A673 (cell line): ENCODE measurements at regions not wholly inside any gene's neighbourhood (a gene's known extent, or its start where the extent isn't known, plus 50 kb on each side); places are given as distances from the start of the nearest gene placed in this dataset.

ENCODE experiments used
- BruUV-seq: library from RNA; stranded (reverse); fragments of 400-500 nt; replicated peaks from 2 replicates; lab custom pipeline; 2021; lab: Mats Ljungman, UMichigan
- CTCF ChIA-PET: fragments of 300-600 bp; sonication (Branson Sonifier 250); formaldehyde crosslinking; loops from one replicate; lab custom pipeline; 2022; ENCODE audit warnings: antibody characterized with exemption; lab: Charles Lee
- POLR2A ChIA-PET: fragments of 300-600 bp; sonication (Branson Sonifier 250); formaldehyde crosslinking; loops from one replicate; lab custom pipeline; 2022; ENCODE audit warnings: antibody characterized with exemption; ENCODE audit not compliant: low non-redundant PET; lab: Charles Lee
- DNase-seq: peaks from one replicate; pipeline ENCODE4 v3.0.0-alpha.2; 2015; ENCODE audit warnings: low spot score
- H3K27ac ChIP-seq: fragments of 200-600 bp; sonication (generic); 2 replicates; pipeline ENCODE4 v1.5.1; 2016; ENCODE audit warnings: mixed run types, low read depth, mild to moderate bottlenecking, mixed read lengths, antibody characterized with exemption, low read length; ENCODE audit not compliant: poor library complexity, severe bottlenecking
- H3K27me3 ChIP-seq: fragments of 200-600 bp; sonication (generic); replicated peaks from 2 replicates; pipeline ENCODE4 v1.6.1; 2017; ENCODE audit warnings: mixed run types, low read depth, mild to moderate bottlenecking, mixed read lengths, antibody characterized with exemption, low read length; ENCODE audit not compliant: insufficient read depth, poor library complexity
- H3K36me3 ChIP-seq: fragments of 200-600 bp; sonication (generic); 2 replicates; pipeline ENCODE4 v1.6.1; 2016; ENCODE audit warnings: mixed run types, mild to moderate bottlenecking, mixed read lengths, antibody characterized with exemption, low read length; ENCODE audit not compliant: insufficient read depth, poor library complexity, severe bottlenecking
- H3K4me1 ChIP-seq: fragments of 200-600 bp; sonication (generic); 2 replicates; pipeline ENCODE4 v1.6.1; 2017; ENCODE audit warnings: mixed run types, mild to moderate bottlenecking, mixed read lengths, antibody characterized with exemption, low read length; ENCODE audit not compliant: insufficient read depth, poor library complexity, severe bottlenecking
- H3K4me3 ChIP-seq: fragments of 200-600 bp; sonication (generic); 2 replicates; pipeline ENCODE4 v1.5.1; 2016; ENCODE audit warnings: low read depth, mixed run types, mild to moderate bottlenecking, mixed read lengths, low read length; ENCODE audit not compliant: poor library complexity, severe bottlenecking
- H3K9me3 ChIP-seq: fragments of 200-600 bp; sonication (generic); 2 replicates; pipeline ENCODE4 v1.6.1; 2016; ENCODE audit warnings: mixed run types, low read depth, mild to moderate bottlenecking, mixed read lengths, antibody characterized with exemption, low read length; ENCODE audit not compliant: poor library complexity, severe bottlenecking
- EZH2 ChIP-seq: fragments of 200-600 bp; sonication (generic); IDR thresholded peaks from 2 replicates; pipeline ENCODE4 v1.6.1; 2017; ENCODE audit warnings: borderline replicate concordance, low read depth, mild to moderate bottlenecking, mixed read lengths, antibody characterized with exemption, low read length; ENCODE audit not compliant: poor library complexity, severe bottlenecking
- intact Hi-C: fragments of 100-400 bp; cut with micrococcal nuclease; formaldehyde crosslinking; loops from one replicate; pipeline ENCODE4 v1.10.0; 2022; ENCODE audit not compliant: unreplicated experiment
- TF ChIP-seq, protein P1 (sequence below): fragments of 300-800, 200-600 bp; sonication (generic); conservative IDR thresholded peaks from 2 replicates; pipeline ENCODE4 v1.5.1; 2017; ENCODE audit warnings: low read depth, mild to moderate bottlenecking, antibody characterized with exemption, low read length, moderate library complexity, mixed read lengths

DNA sequence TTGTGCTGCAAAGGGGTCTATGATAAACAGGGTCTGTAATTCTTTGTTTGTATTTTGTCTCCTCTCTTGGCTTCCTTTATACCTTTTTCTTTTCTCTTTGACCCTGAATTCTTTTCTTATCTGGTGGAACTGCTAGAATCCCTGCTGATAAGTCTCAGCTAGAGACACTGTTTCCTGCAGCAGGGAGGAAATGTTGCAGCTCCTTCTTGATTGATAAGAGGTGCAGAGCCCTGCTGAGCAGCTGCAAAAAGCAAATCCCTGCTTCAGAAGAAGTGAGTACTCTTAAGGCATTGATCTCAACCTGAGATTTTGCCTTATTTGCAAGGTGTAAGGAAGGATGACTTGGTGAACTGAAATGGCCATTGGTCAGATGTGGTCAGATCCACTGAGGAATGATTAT, 167.8 kb downstream of the NUP35 start:
- ChIA-PET POLR2A (no interaction called here), CTCF (no interaction called here)
- no peak for DNase-seq
- H3K4me3 ChIP-seq = no peak overlapping the region
- no peak overlapping the region for H3K27ac ChIP-seq
- no peak for TF ChIP-seq EZH2
- TF ChIP-seq, protein P1, sequence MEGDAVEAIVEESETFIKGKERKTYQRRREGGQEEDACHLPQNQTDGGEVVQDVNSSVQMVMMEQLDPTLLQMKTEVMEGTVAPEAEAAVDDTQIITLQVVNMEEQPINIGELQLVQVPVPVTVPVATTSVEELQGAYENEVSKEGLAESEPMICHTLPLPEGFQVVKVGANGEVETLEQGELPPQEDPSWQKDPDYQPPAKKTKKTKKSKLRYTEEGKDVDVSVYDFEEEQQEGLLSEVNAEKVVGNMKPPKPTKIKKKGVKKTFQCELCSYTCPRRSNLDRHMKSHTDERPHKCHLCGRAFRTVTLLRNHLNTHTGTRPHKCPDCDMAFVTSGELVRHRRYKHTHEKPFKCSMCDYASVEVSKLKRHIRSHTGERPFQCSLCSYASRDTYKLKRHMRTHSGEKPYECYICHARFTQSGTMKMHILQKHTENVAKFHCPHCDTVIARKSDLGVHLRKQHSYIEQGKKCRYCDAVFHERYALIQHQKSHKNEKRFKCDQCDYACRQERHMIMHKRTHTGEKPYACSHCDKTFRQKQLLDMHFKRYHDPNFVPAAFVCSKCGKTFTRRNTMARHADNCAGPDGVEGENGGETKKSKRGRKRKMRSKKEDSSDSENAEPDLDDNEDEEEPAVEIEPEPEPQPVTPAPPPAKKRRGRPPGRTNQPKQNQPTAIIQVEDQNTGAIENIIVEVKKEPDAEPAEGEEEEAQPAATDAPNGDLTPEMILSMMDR = no peak
- no peaks in the 10 kb centered on the region for H3K36me3 ChIP-seq
- peaks cover 6% of the 10 kb centered on the region for H3K4me1 ChIP-seq
- intact Hi-C loops = no loop called here
- no TSS peak for BruUV-seq
- H3K9me3 ChIP-seq = no peaks in the 10 kb centered on the region
- H3K27me3 ChIP-seq = no peaks in the 10 kb centered on the region

- TF ChIP-seq, protein P1 = no peak
- TF ChIP-seq EZH2 = no peak
- intact Hi-C loops = no loop called here
- no peaks in the 10 kb centered on the region for H3K27me3 ChIP-seq
- no peak overlapping the region for H3K27ac ChIP-seq
- no TSS peak for BruUV-seq
- DNase-seq = no peak
- no peak overlapping the region for H3K4me3 ChIP-seq
- no peaks in the 10 kb centered on the region for H3K36me3 ChIP-seq
- ChIA-PET CTCF (no interaction called here), POLR2A (no interaction called here)
- no peaks in the 10 kb centered on the region for H3K9me3 ChIP-seq
- no peaks in the 10 kb centered on the region for H3K4me1 ChIP-seq
These were observed 215.1 kb downstream of the NUP35 start for GRCh38 chr2:183339311-183339710.

- H3K27me3 ChIP-seq = no peaks in the 10 kb centered on the region
- no peak overlapping the region for H3K4me3 ChIP-seq
- no peaks in the 10 kb centered on the region for H3K9me3 ChIP-seq
- DNase-seq = no peak
- TF ChIP-seq, protein P1 = no peak
- no peak for TF ChIP-seq EZH2
- ChIA-PET POLR2A (no interaction called here), CTCF (no interaction called here)
- no TSS peak for BruUV-seq
- no peak overlapping the region for H3K27ac ChIP-seq
- no peaks in the 10 kb centered on the region for H3K36me3 ChIP-seq
- intact Hi-C loops = loop anchor here (5.0 kb wide), 1 partner anchor 84 kb away; no protein-coding TSS in a partner anchor
- no peaks in the 10 kb centered on the region for H3K4me1 ChIP-seq
These were observed 216.8 kb downstream of the NUP35 start for GRCh38 chr2:183341057-183341456.
